Peyer's patch (tissue), 4 donors: ENCODE measurements at regions not wholly inside any gene's neighbourhood (a gene's known extent, or its start where the extent isn't known, plus 50 kb on each side); places are given as distances from the start of the nearest gene placed in this dataset.

Experiments used
- POLR2A ChIP-seq, 2 donors: fragments of 450-650 bp; IDR thresholded peaks; one replicate each; pipeline ENCODE4 v1.5.1; 2017; ENCODE audit warnings: antibody characterized with exemption in 2 of 2, mild to moderate bottlenecking in 2 of 2, moderate library complexity in 2 of 2
- TF ChIP-seq, protein P1 (sequence below), 6 experiments: fragments of 450-650 bp in 4 of 6; fragments of 200-600 bp in 2 of 6; sonication (generic) in 1 of 6; IDR thresholded peaks; one replicate each; pipeline ENCODE4 v1.5.1; 2017 to 2019; ENCODE audit warnings: antibody characterized with exemption in 6 of 6, mild to moderate bottlenecking in 3 of 6, moderate library complexity in 1 of 6

DNA sequence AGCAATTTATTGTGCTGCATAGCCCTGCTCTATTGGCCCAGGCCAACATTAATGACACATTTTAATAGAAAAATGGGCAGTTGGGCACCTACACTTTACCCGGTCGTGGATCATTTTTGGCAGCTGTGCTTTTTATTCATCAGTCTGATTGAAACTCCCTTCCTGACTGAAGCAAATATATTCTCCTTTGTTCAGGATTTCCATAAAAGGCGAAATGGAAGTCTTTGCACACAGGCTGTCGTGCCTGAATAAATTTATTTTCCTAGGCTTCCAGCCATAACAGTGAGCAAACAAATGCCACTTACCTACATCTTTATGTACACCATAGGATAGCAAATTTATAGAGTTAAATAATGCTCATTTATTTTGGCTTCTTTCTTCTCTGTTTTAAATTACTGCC is 480.7 kb upstream of the DCN start:
- TF ChIP-seq POLR2A (IDR thresholded peaks at IDR 0.05), result no peak
- TF ChIP-seq, protein P1, sequence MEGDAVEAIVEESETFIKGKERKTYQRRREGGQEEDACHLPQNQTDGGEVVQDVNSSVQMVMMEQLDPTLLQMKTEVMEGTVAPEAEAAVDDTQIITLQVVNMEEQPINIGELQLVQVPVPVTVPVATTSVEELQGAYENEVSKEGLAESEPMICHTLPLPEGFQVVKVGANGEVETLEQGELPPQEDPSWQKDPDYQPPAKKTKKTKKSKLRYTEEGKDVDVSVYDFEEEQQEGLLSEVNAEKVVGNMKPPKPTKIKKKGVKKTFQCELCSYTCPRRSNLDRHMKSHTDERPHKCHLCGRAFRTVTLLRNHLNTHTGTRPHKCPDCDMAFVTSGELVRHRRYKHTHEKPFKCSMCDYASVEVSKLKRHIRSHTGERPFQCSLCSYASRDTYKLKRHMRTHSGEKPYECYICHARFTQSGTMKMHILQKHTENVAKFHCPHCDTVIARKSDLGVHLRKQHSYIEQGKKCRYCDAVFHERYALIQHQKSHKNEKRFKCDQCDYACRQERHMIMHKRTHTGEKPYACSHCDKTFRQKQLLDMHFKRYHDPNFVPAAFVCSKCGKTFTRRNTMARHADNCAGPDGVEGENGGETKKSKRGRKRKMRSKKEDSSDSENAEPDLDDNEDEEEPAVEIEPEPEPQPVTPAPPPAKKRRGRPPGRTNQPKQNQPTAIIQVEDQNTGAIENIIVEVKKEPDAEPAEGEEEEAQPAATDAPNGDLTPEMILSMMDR (IDR thresholded peaks at IDR 0.05), result no peak
